Muscle layer of duodenum (tissue), 2 donors: ENCODE measurements at regions not wholly inside any gene's neighbourhood (a gene's known extent, or its start where the extent isn't known, plus 50 kb on each side); places are given as distances from the start of the nearest gene placed in this dataset.
"Not testable (repeated sequence)": the region's sequence is repeated elsewhere in the genome, so short reads cannot be mapped to it uniquely, and the experiment has no call there.

Experiments
- H3K27ac ChIP-seq: one replicate; pipeline ENCODE4 v1.7.0; 2013; ENCODE audit warnings: mild to moderate bottlenecking, low read length
- H3K27me3 ChIP-seq: one replicate; pipeline ENCODE4 v1.7.0; 2013; ENCODE audit warnings: low read depth, mild to moderate bottlenecking, control low read depth, low read length
- H3K36me3 ChIP-seq, 2 donors: one replicate each; pipeline ENCODE4 v1.7.0; 2013; ENCODE audit warnings: low read length in 2 of 2, control low read depth in 1 of 2, mild to moderate bottlenecking in 1 of 2; ENCODE audit not compliant: insufficient read depth in 2 of 2, control insufficient read depth in 1 of 2
- H3K4me1 ChIP-seq, 2 donors: one replicate each; pipeline ENCODE4 v1.7.0; 2013; ENCODE audit warnings: low read length in 2 of 2, mild to moderate bottlenecking in 2 of 2, control low read depth in 1 of 2, moderate library complexity in 1 of 2; ENCODE audit not compliant: insufficient read depth in 2 of 2, control insufficient read depth in 1 of 2
- H3K4me3 ChIP-seq, 2 donors: one replicate each; pipeline ENCODE4 v1.7.0; 2013; ENCODE audit warnings: low read length in 2 of 2, low read depth in 1 of 2, mild to moderate bottlenecking in 1 of 2
- H3K9me3 ChIP-seq, 2 donors: one replicate each; pipeline ENCODE4 v1.7.0; 2013; ENCODE audit warnings: low read length in 2 of 2, control low read depth in 1 of 2, mild to moderate bottlenecking in 1 of 2; ENCODE audit not compliant: control insufficient read depth in 1 of 2
- donor health status: healthy.

- no peak overlapping the region for H3K27ac ChIP-seq
- H3K9me3 ChIP-seq: no peaks in the 10 kb centered on the region
- no peaks in the 10 kb centered on the region for H3K27me3 ChIP-seq
- H3K4me1 ChIP-seq: no peaks in the 10 kb centered on the region
- H3K4me3 ChIP-seq: no peak overlapping the region
- H3K36me3 ChIP-seq: no peaks in the 10 kb centered on the region
These were observed 113.9 kb downstream of the FZD1 start for GRCh38 chr7:91378131-91378530.

DNA sequence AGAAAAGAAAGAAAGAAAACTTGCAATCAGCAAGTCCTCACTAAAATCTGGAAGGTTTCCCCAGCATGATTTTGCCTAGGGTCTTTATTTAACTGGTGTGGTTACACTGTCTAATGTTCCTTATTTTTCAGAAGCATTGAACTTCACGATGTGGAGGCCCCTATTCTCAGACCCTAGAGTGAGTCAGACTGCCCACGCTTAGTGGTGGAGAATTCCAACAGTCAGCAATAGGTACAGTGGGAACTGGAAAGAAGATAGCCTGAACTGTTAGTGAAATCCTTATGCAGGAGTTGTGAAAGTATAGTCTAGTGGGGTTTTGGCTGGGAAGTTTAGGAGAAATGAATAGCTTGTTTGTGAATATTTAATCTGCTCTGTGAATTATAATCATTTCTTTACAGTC is 115.0 kb downstream of the FZD1 start:
- no peak overlapping the region for H3K4me3 ChIP-seq
- no peaks in the 10 kb centered on the region for H3K36me3 ChIP-seq
- no peaks in the 10 kb centered on the region for H3K27me3 ChIP-seq
- no peaks in the 10 kb centered on the region for H3K4me1 ChIP-seq
- no peaks in the 10 kb centered on the region for H3K9me3 ChIP-seq
- no peak overlapping the region for H3K27ac ChIP-seq

- no peaks in the 10 kb centered on the region for H3K27me3 ChIP-seq
- no peaks in the 10 kb centered on the region for H3K36me3 ChIP-seq
- H3K4me3 ChIP-seq: no peak overlapping the region
These were observed 115.8 kb downstream of the FZD1 start for GRCh38 chr7:91379991-91380390.

GRCh38 chr7:91383053-91383904 is 119.0 kb downstream of the FZD1 start:
- no peaks in the 10 kb centered on the region for H3K4me1 ChIP-seq
- no peak overlapping the region for H3K27ac ChIP-seq
- H3K36me3 ChIP-seq: no peaks in the 10 kb centered on the region
- H3K9me3 ChIP-seq: no peaks in the 10 kb centered on the region
- no peak overlapping the region for H3K4me3 ChIP-seq
- no peaks in the 10 kb centered on the region for H3K27me3 ChIP-seq

More at GRCh38 chr7:91379991-91380390, 115.8 kb downstream of the FZD1 start:
- H3K4me1 ChIP-seq: no peaks in the 10 kb centered on the region
- H3K27ac ChIP-seq: no peak overlapping the region
- H3K9me3 ChIP-seq: no peaks in the 10 kb centered on the region

DNA sequence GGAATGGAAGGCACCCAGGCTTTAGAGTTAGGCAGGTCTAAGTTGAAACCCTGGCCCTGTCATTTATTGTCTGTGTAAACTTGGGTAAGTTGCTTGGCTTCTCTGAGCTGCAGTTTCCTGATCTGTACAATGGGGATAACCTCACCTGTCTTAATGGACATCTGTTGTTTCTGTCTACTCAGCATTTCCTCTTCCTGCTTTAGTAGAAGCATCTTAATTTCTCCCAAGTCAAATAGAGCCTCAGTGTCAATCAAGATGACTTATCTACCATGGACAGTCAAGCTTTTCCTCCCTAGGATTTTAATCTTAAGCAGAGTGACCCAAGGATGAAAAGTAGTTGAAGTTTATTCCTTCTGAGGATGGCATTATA is 119.7 kb downstream of the FZD1 start:
- H3K27me3 ChIP-seq: no peaks in the 10 kb centered on the region
- no peaks in the 10 kb centered on the region for H3K4me1 ChIP-seq
- no peaks in the 10 kb centered on the region for H3K36me3 ChIP-seq
- H3K9me3 ChIP-seq: no peaks in the 10 kb centered on the region
- no peak overlapping the region for H3K4me3 ChIP-seq
- H3K27ac ChIP-seq: no peak overlapping the region

GRCh38 chr7:91394757-91395156 is 130.5 kb downstream of the FZD1 start:
- not testable (repeated sequence) for H3K27me3 ChIP-seq

DNA sequence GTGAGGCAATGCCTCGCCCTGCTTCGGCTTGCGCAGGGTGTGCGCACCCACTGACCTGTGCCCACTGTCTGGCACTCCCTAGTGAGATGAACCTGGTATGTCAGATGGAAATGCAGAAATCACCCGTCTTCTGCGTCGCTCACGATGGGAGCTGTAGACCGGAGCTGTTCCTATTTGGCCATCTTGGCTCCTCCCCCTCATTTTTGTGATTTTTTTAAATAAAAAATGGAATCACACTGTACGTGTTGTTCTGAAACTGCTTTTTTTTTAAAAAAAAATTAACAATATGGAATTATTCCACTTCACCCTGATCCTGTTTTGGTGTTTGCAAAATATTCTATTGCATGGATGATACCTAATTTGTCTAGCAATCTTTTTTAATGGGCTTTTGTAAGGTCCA is 131.1 kb downstream of the FZD1 start:
- H3K27ac ChIP-seq, H3K4me1 ChIP-seq, H3K36me3 ChIP-seq, H3K4me3 ChIP-seq, H3K27me3 ChIP-seq, H3K9me3 ChIP-seq: not testable (repeated sequence)

More at GRCh38 chr7:91394757-91395156, 130.5 kb downstream of the FZD1 start:
- H3K4me3 ChIP-seq, H3K4me1 ChIP-seq, H3K36me3 ChIP-seq, H3K27ac ChIP-seq, H3K9me3 ChIP-seq: not testable (repeated sequence)

DNA sequence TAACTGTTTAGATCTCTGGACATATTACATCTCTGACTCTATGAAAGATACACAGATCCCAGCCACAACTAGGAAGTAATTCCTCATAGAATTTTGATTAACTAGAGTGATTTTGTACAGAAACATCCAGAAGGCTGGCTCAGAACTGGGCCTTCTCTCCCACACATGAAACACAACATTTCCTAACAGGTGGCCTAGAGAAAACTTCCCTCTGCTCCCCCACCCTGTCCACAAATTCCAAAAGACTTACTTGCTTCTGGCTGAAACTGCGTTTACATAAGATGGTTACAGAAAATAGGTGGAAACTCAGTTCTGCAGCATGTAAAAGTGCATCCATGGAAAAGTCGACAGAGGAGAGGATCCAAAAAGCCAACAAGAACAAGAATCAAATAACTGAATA is 132.9 kb downstream of the FZD1 start:
- Histone ChIP-seq H3K36me3 (no peaks in the 10 kb centered on the region), H3K4me3 (no peak overlapping the region), H3K4me1 (no peaks in the 10 kb centered on the region), H3K9me3 (no peaks in the 10 kb centered on the region), H3K27ac (no peak overlapping the region), H3K27me3 (no peaks in the 10 kb centered on the region)

GRCh38 chr7:91397612-91398011 is 133.4 kb downstream of the FZD1 start:
- Histone ChIP-seq H3K36me3 (no peaks in the 10 kb centered on the region), H3K4me1 (no peaks in the 10 kb centered on the region), H3K27ac (no peak overlapping the region), H3K9me3 (no peaks in the 10 kb centered on the region), H3K4me3 (no peak overlapping the region), H3K27me3 (no peaks in the 10 kb centered on the region)

GRCh38 chr7:91398341-91398740 is 134.1 kb downstream of the FZD1 start:
- Histone ChIP-seq H3K27ac (no peak overlapping the region), H3K27me3 (no peaks in the 10 kb centered on the region), H3K4me1 (no peaks in the 10 kb centered on the region), H3K36me3 (no peaks in the 10 kb centered on the region), H3K4me3 (no peak overlapping the region), H3K9me3 (peaks cover 0 to 3% of the 10 kb centered on the region in 2 donors)

GRCh38 chr7:91405092-91405788 is 141.0 kb downstream of the FZD1 start:
- H3K4me3 ChIP-seq: no peak overlapping the region
- H3K27me3 ChIP-seq: no peaks in the 10 kb centered on the region
- peaks cover 0 to 3% of the 10 kb centered on the region in 2 donors for H3K9me3 ChIP-seq
- H3K4me1 ChIP-seq: no peaks in the 10 kb centered on the region
- no peaks in the 10 kb centered on the region for H3K36me3 ChIP-seq
- no peak overlapping the region for H3K27ac ChIP-seq
